Stimulated activated CD4-positive, alpha-beta T cell treated with anti-CD3 and anti-CD28 coated beads, Interleukin-12 subunit alpha, Interleukin-12 subunit beta, amount 100 ng/mL, for 24 hours (primary cell): ENCODE measurements at regions not wholly inside any gene's neighbourhood (a gene's known extent, or its start where the extent isn't known, plus 50 kb on each side); places are given as distances from the start of the nearest gene placed in this dataset.
"Not testable (repeated sequence)": the region's sequence is repeated elsewhere in the genome, so short reads cannot be mapped to it uniquely, and the experiment has no call there.

Experiments used
- DNase-seq, 2 experiments: peaks; one replicate each; pipeline ENCODE4 v3.0.0-alpha.2; 2020; ENCODE audit warnings: low read depth in 2 of 2

DNA sequence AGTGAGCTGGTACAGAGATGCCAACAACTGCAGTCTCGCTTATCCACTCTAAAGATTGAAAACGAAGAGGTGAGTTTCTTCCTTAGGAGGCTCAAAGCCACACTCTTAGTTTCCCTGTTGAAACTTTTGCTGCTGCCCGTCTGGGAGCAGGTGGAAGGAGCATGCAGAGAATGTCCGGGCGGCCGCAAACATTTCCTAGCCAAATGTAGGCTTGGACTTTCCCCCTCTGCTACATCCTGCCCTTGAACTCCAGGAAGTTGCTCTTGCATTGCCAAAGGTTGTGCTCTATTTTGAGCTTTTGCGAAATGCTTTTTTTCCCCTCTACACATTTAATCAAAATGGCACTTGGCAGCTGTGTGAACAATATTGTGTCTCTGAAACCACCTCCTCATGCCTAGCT lies 65.0 kb upstream of the IKBKE start:
- not testable (repeated sequence) for DNase-seq

DNA sequence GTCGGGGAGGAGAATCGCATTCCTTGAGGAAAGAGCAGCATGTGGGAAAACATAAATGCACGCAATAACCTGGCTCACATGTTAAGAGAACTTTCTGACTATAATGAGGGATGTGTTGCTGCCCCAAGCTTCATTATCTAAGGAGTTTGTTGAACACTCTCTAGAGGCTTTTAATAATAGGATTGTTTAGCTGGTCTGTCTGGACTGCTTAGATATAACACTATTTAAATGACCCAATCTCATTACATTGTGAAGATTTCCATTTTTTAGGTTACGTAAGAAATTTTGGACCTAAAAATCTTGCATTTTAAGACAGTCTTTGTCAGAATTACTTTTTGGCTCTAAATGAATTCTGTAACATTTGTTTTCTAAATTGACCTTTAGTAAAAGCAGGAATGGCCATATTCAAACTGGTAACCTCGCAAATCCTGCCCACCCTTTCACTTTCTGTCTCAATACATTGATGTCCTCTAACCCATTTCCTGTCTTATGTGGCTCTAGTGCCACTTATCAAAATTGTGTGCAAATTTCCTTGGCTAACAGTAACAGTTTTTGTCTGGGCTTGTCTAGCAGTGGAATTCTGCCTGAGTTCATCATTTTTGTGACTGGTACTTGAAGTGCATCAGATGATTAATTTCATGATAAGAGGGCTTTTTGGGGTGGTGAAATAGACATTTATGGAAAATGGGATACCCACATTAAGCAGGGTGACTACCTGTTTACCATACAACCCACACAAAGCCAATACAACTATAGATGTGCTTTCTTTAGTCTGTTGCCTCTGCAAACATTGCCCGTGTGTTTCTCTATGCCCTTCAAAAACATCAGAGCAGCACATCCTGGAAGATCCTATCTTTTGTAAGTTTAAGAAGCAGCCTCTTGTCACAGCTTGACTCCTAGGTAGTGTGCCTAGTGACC lies 61.6 kb upstream of the IKBKE start:
- DNase-seq: not testable (repeated sequence)

- DNase-seq: no peak
These were observed 59.0 kb upstream of the IKBKE start for GRCh38 chr1:206411321-206411720.

- no peak for DNase-seq
These were observed 54.3 kb upstream of the IKBKE start for GRCh38 chr1:206415942-206416341.

DNA sequence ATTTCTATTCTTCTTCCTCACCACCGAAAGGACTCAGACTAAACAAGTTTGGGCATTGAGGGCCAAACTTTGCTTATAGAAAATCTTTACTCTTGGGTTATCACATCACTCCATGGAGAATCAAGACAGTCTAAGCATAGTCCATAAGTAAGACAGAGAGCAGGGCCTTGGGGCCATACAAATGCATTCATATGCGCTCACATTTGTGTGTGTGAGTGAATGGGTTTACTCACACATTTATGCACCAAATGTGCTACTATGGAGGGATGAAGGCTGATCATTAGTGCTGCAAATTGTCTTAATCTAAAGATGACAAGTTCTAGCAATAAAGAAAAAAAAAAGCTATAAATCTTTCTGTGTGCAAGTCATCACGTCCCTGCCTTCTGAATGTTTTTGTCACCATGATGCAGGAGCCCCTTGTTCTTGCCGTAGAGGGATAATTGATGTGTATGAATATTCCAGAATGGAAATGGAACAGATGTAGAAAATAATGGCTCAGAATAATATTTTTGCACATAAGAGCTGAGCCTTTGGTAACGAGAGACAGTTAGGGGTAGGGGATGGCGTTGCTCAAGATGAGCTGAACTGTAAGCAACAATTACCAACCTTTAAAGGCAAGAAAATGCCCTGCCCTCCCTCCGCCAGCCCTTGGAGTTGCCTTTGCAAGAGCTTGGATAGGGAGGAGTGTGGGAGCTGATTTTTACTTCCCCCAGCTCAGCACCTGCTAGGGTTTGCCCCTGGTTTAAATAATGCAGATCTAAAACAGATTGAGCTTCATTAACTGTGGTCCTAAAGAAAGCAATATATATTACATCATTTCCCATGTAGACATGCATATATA lies 52.3 kb upstream of the IKBKE start:
- DNase-seq: no peak

DNA sequence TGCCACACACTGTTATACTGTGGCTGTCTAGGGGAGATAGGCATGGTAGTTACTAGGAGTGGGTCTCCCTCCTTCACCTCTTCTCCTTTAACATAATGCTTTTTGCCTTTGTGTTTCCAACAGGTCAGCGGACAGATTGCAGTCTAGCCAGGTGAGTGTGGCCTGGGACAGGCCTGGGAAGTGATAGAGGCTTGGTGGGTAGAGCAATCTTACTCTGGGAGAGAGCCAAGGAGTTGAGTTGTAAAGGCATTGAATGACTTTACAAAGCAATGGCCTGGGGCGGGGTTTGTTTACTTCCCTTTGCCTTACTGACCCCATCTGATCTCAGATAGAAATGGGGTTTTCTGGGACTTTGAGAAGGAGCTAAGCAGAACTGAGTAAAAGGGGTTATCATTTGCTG lies 51.0 kb upstream of the IKBKE start:
- DNase-seq: no peak

DNA sequence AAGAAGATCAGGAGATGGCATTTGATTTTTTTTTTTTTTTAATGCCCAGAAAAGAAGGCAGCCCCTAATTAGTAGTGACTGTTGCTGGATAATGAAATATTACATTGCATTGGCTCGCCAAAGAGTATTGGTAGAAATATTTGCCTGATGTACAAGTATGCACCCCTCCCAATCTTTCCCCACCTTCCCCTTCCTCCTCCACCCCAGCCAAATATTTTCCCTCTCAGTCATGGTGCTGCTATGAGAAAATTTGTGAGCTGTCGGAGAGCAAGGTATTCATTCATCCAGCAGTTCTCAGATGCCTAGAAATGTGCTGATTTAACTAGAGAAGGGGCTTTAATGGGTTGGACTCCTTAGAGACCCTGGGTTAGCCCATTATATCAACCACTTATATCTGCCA lies 50.5 kb upstream of the IKBKE start:
- DNase-seq: no peak

DNA sequence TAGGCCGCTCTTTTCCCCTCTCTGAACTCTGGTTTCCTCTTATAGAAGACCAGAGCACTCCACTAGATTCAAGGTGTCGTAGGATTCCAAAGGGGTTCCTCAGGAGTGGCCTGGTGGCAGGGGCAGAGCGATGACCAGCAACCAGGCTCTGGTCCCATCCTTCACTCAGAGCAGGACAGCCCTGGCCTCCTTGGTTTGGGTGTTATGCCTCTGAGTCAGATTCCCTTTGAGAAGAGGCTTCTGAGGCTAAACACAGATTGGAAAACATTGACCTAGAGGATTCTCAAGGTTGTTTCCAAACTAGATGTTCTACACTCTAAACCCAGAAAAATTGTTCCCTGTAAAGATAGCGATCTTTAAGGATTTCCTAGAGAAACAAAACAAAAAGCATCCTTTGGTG lies 49.8 kb upstream of the IKBKE start:
- no peak for DNase-seq
